H1 (cell line): ENCODE measurements at regions not wholly inside any gene's neighbourhood (a gene's known extent, or its start where the extent isn't known, plus 50 kb on each side); places are given as distances from the start of the nearest gene placed in this dataset.

Source experiments
- ATF2 ChIP-seq: IDR thresholded peaks from 2 replicates; pipeline ENCODE4 v1.6.1; 2012; ENCODE audit warnings: low read length, inconsistent platforms
- HDAC6 ChIP-seq: IDR thresholded peaks from one replicate; pipeline ENCODE4 v1.7.1; 2012; ENCODE audit warnings: low read depth, mild to moderate bottlenecking, inconsistent platforms, low read length, moderate library complexity
- RNF2 ChIP-seq: fragments of 200-900, 300-1000 bp; sonication (generic); IDR thresholded peaks from 2 replicates; pipeline ENCODE4 v1.7.1; 2016; ENCODE audit warnings: borderline replicate concordance, low read depth, mild to moderate bottlenecking, antibody characterized with exemption, low read length; ENCODE audit not compliant: poor library complexity, severe bottlenecking; ENCODE audit errors: missing control alignments

GRCh38 chr14:75334549-75335051, 56.0 kb downstream of the FOS start (continued):
- TF ChIP-seq HDAC6, result no peak
- TF ChIP-seq ATF2, result no peak
- no peak for TF ChIP-seq RNF2
- TF ChIP-seq, all 59 proteins: peak for 0
